MM.1S (cell line): ENCODE measurements at regions not wholly inside any gene's neighbourhood (a gene's known extent, or its start where the extent isn't known, plus 50 kb on each side); places are given as distances from the start of the nearest gene placed in this dataset.

Experiments
- DNase-seq: peaks from one replicate; pipeline ENCODE4 v3.0.0-alpha.2; 2015
- H2AFZ ChIP-seq: fragments of 300-600 bp; sonication (generic); 2 replicates; pipeline ENCODE4 v1.6.0; 2016; ENCODE audit warnings: antibody characterized with exemption, low read length
- H3F3A ChIP-seq: fragments of 300-600 bp; sonication (generic); 2 replicates; pipeline ENCODE4 v1.6.1; 2016; ENCODE audit warnings: mild to moderate bottlenecking, antibody characterized with exemption, low read length, moderate library complexity, mixed read lengths; ENCODE audit not compliant: insufficient read depth
- H3K27ac ChIP-seq: fragments of 300-600 bp; sonication (generic); 2 replicates; pipeline ENCODE4 v1.5.1; 2016; ENCODE audit warnings: mild to moderate bottlenecking, low read length
- H3K27me3 ChIP-seq: fragments of 300-600 bp; sonication (generic); replicated peaks from 2 replicates; pipeline ENCODE4 v1.6.0; 2016; ENCODE audit warnings: low read length; ENCODE audit not compliant: insufficient read depth
- H3K36me3 ChIP-seq: fragments of 300-600 bp; sonication (generic); replicated peaks from 2 replicates; pipeline ENCODE4 v1.6.1; 2016; ENCODE audit warnings: mild to moderate bottlenecking, low read length, mixed read lengths; ENCODE audit not compliant: insufficient read depth
- H3K4me1 ChIP-seq: fragments of 300-600 bp; sonication (generic); 2 replicates; pipeline ENCODE4 v1.6.1; 2016; ENCODE audit warnings: low read length, mixed read lengths
- H3K4me2 ChIP-seq: fragments of 300-600 bp; sonication (generic); 2 replicates; pipeline ENCODE4 v1.6.0; 2016; ENCODE audit warnings: low read depth, low read length
- H3K4me3 ChIP-seq: fragments of 300-600 bp; sonication (generic); 2 replicates; pipeline ENCODE4 v1.5.1; 2016; ENCODE audit warnings: low read length, mixed read lengths
- H3K79me2 ChIP-seq: fragments of 300-600 bp; sonication (generic); 2 replicates; pipeline ENCODE4 v1.6.1; 2016; ENCODE audit warnings: mixed run types, low read length, mixed read lengths
- H3K9ac ChIP-seq: fragments of 300-600 bp; sonication (generic); 2 replicates; pipeline ENCODE4 v1.6.1; 2016; ENCODE audit warnings: low read length, mixed read lengths
- H3K9me2 ChIP-seq: fragments of 300-600 bp; sonication (generic); replicated peaks from 2 replicates; pipeline ENCODE4 v1.6.1; 2016; ENCODE audit warnings: mild to moderate bottlenecking, low read length, mixed read lengths; ENCODE audit not compliant: insufficient read depth
- H3K9me3 ChIP-seq: fragments of 300-600 bp; sonication (generic); replicated peaks from 2 replicates; pipeline ENCODE4 v1.6.1; 2016; ENCODE audit warnings: mild to moderate bottlenecking, low read length, mixed read lengths; ENCODE audit not compliant: insufficient read depth
- H4K20me1 ChIP-seq: fragments of 300-600 bp; sonication (generic); 2 replicates; pipeline ENCODE4 v1.6.1; 2016; ENCODE audit warnings: mild to moderate bottlenecking, low read length, moderate library complexity, mixed read lengths; ENCODE audit not compliant: insufficient read depth
- EZH2 ChIP-seq: fragments of 300-600 bp; sonication (generic); optimal IDR thresholded peaks from 2 replicates; pipeline ENCODE3; 2017; ENCODE audit warnings: low read depth, mild to moderate bottlenecking, antibody characterized with exemption, low read length, mixed read lengths
- EZH2phosphoT487 ChIP-seq: fragments of 300-600 bp; sonication (generic); IDR thresholded peaks from 2 replicates; pipeline ENCODE4 v1.6.1; 2018; ENCODE audit warnings: antibody characterized with exemption, low read length
- TF ChIP-seq, protein P1 (sequence below): fragments of 300-600 bp; sonication (generic); IDR thresholded peaks from 2 replicates; pipeline ENCODE4 v1.5.1; 2016; ENCODE audit warnings: antibody characterized with exemption, low read length, mixed read lengths

DNA sequence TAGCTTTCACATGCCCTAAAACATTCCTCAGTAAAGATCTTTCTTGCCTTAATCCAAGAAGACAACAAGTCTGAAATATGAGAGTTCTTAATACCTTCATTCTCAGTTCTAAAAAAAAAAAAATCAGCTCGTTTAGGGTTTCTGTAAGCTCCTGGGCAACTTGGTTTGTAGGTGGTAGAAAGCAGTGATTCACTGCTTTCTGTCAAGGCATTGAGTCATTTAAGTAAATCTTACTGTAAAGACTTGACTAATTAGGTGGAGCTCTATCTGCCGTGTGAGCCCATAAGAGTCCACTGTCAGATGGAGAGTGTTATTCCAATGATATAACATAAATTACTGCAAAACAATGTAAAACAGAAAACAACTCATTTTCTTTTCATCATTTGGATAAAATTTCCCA is 56.1 kb upstream of the MAST4 start:
- no peak for DNase-seq
- TF ChIP-seq EZH2phosphoT487 (no peak), EZH2 (no peak)
- TF ChIP-seq, protein P1, sequence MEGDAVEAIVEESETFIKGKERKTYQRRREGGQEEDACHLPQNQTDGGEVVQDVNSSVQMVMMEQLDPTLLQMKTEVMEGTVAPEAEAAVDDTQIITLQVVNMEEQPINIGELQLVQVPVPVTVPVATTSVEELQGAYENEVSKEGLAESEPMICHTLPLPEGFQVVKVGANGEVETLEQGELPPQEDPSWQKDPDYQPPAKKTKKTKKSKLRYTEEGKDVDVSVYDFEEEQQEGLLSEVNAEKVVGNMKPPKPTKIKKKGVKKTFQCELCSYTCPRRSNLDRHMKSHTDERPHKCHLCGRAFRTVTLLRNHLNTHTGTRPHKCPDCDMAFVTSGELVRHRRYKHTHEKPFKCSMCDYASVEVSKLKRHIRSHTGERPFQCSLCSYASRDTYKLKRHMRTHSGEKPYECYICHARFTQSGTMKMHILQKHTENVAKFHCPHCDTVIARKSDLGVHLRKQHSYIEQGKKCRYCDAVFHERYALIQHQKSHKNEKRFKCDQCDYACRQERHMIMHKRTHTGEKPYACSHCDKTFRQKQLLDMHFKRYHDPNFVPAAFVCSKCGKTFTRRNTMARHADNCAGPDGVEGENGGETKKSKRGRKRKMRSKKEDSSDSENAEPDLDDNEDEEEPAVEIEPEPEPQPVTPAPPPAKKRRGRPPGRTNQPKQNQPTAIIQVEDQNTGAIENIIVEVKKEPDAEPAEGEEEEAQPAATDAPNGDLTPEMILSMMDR, result no peak
- H3K9me3 ChIP-seq, result no peaks in the 10 kb centered on the region

DNA sequence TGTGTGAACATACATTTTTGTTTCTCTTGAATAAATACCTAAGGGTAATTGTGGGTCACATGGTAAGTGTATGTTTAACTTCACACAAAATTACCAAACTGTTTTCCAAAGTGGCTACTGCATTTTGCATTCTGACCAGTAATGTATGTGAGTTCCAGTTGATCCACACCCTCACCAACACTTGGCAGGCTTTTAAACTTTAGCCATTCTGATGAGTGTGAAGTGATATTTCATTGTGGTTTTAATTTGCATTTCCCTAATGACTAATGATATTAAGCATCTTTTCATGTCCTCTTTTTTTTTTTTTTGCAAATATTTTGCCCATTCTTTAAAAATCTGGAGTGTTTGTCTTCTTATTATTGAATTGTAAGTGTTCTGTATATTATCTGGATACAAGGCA is 53.5 kb upstream of the MAST4 start:
- H3K4me2 ChIP-seq, result no peak overlapping the region
- no peak overlapping the region for H3K27ac ChIP-seq
- no peak for DNase-seq
- H3K4me3 ChIP-seq, result no peak overlapping the region
- no peaks in the 10 kb centered on the region for H3K4me1 ChIP-seq
- H3F3A ChIP-seq, result no peaks in the 10 kb centered on the region
- H3K27me3 ChIP-seq, result no peaks in the 10 kb centered on the region
- no peaks in the 10 kb centered on the region for H3K9me3 ChIP-seq
- no peaks in the 10 kb centered on the region for H3K79me2 ChIP-seq
- no peaks in the 10 kb centered on the region for H3K9me2 ChIP-seq
- no peaks in the 10 kb centered on the region for H3K36me3 ChIP-seq
- no peak overlapping the region for H2AFZ ChIP-seq
- TF ChIP-seq EZH2 (no peak), EZH2phosphoT487 (no peak)
- TF ChIP-seq, protein P1, result no peak
- no peaks in the 10 kb centered on the region for H4K20me1 ChIP-seq
- no peak overlapping the region for H3K9ac ChIP-seq

More for the DNA sequence above, 56.1 kb upstream of the MAST4 start:
- Histone ChIP-seq H3K4me3 (no peak overlapping the region), H4K20me1 (no peaks in the 10 kb centered on the region), H3K9ac (no peak overlapping the region), H3K4me2 (no peak overlapping the region), H3K27me3 (no peaks in the 10 kb centered on the region), H3K9me2 (no peaks in the 10 kb centered on the region), H3F3A (no peaks in the 10 kb centered on the region), H3K36me3 (no peaks in the 10 kb centered on the region), H3K4me1 (no peaks in the 10 kb centered on the region), H2AFZ (no peak overlapping the region), H3K79me2 (no peaks in the 10 kb centered on the region), H3K27ac (no peak overlapping the region)
